Mesenchymal stem cell (in vitro differentiated cells and primary cell): ENCODE measurements at regions not wholly inside any gene's neighbourhood (a gene's known extent, or its start where the extent isn't known, plus 50 kb on each side); places are given as distances from the start of the nearest gene placed in this dataset.
A peak's percentile ranks its signal among the peaks of the same experiment; 100 is the strongest.

Experiments
- DNase-seq: peaks from one replicate; pipeline ENCODE4 v3.0.0-alpha.2; 2013
- H2AFZ ChIP-seq: one replicate; pipeline ENCODE4 v1.6.1; 2013; ENCODE audit warnings: low read depth, mild to moderate bottlenecking, control low read depth, inconsistent platforms, low read length, moderate library complexity
- H2AK5ac ChIP-seq: 2 replicates; pipeline ENCODE4 v1.6.1; 2013; ENCODE audit warnings: low read length, moderate library complexity, mild to moderate bottlenecking, inconsistent platforms; ENCODE audit not compliant: severe bottlenecking
- H2BK120ac ChIP-seq: one replicate; pipeline ENCODE4 v1.6.1; 2013; ENCODE audit warnings: low read depth, mild to moderate bottlenecking, inconsistent platforms, low read length, moderate library complexity
- H2BK12ac ChIP-seq, 2 experiments: one replicate each; pipeline ENCODE4 v1.6.1; 2013; ENCODE audit warnings: inconsistent platforms in 2 of 2, low read length in 2 of 2, mild to moderate bottlenecking in 2 of 2, moderate library complexity in 2 of 2, control low read depth in 1 of 2
- H2BK15ac ChIP-seq: one replicate; pipeline ENCODE4 v1.6.1; 2013; ENCODE audit warnings: mild to moderate bottlenecking, low read depth, inconsistent platforms; ENCODE audit not compliant: poor library complexity, severe bottlenecking
- H2BK5ac ChIP-seq: 2 replicates; pipeline ENCODE4 v1.6.1; 2013; ENCODE audit warnings: low read depth, mild to moderate bottlenecking, low read length, control low read depth, inconsistent platforms; ENCODE audit not compliant: poor library complexity, severe bottlenecking
- H3K14ac ChIP-seq, 2 experiments: one replicate each; pipeline ENCODE4 v1.6.1; 2013; ENCODE audit warnings: inconsistent platforms in 2 of 2, low read length in 2 of 2, control low read depth in 1 of 2, mild to moderate bottlenecking in 1 of 2, moderate library complexity in 1 of 2
- H3K18ac ChIP-seq, 2 experiments: one replicate each; pipeline ENCODE4 v1.6.1; 2013; ENCODE audit warnings: inconsistent platforms in 2 of 2, low read length in 2 of 2, control low read depth in 1 of 2, low read depth in 1 of 2, mild to moderate bottlenecking in 1 of 2
- H3K23ac ChIP-seq, 2 experiments: one replicate each; pipeline ENCODE4 v1.6.1; 2013; ENCODE audit warnings: inconsistent platforms in 2 of 2, low read length in 2 of 2, mild to moderate bottlenecking in 2 of 2, moderate library complexity in 2 of 2, control low read depth in 1 of 2
- H3K27ac ChIP-seq: 2 replicates; pipeline ENCODE4 v1.5.1; 2013; ENCODE audit warnings: mild to moderate bottlenecking, moderate library complexity, low read length, control low read depth, inconsistent platforms; ENCODE audit not compliant: poor library complexity, severe bottlenecking
- H3K27me3 ChIP-seq, 2 experiments: 2 replicates each; pipeline versions ENCODE4 v1.6.1 to v1.7.0; 2013; ENCODE audit warnings: low read length in 2 of 2, mild to moderate bottlenecking in 2 of 2, moderate library complexity in 2 of 2, control low read depth in 1 of 2, inconsistent platforms in 1 of 2; ENCODE audit not compliant: control insufficient read depth in 1 of 2, insufficient read depth in 1 of 2
- H3K36me3 ChIP-seq, 2 experiments: 2 replicates each; pipeline versions ENCODE4 v1.6.1 to v1.7.0; 2013; ENCODE audit warnings: low read length in 2 of 2, control low read depth in 1 of 2, inconsistent platforms in 1 of 2, low read depth in 1 of 2, mild to moderate bottlenecking in 1 of 2; ENCODE audit not compliant: insufficient read depth in 2 of 2, control insufficient read depth in 1 of 2
- H3K4ac ChIP-seq, 2 experiments: one replicate each; pipeline ENCODE4 v1.6.1; 2013; ENCODE audit warnings: inconsistent platforms in 2 of 2, low read length in 2 of 2, mild to moderate bottlenecking in 2 of 2, moderate library complexity in 2 of 2, control low read depth in 1 of 2, low read depth in 1 of 2
- H3K4me1 ChIP-seq: 2 replicates; pipeline ENCODE4 v1.6.1; 2013; ENCODE audit warnings: low read depth, low read length, control low read depth; ENCODE audit not compliant: control insufficient read depth, insufficient read depth
- H3K4me2 ChIP-seq: 2 replicates; pipeline ENCODE4 v1.6.1; 2013; ENCODE audit warnings: low read length, mild to moderate bottlenecking, inconsistent platforms; ENCODE audit not compliant: poor library complexity, severe bottlenecking
- H3K4me3 ChIP-seq, 2 experiments: 2 replicates each; pipeline versions ENCODE4 v1.5.1 to v1.7.0; 2013; ENCODE audit warnings: low read length in 2 of 2, mild to moderate bottlenecking in 2 of 2, control low read depth in 1 of 2, low read depth in 1 of 2; ENCODE audit not compliant: insufficient read depth in 1 of 2
- H3K79me1 ChIP-seq: replicated peaks from 2 replicates; pipeline ENCODE4 v1.6.1; 2013; ENCODE audit warnings: mild to moderate bottlenecking, control low read depth, low read length, inconsistent platforms; ENCODE audit not compliant: poor library complexity, severe bottlenecking
- H3K9ac ChIP-seq: 2 replicates; pipeline ENCODE4 v1.7.0; 2013; ENCODE audit warnings: mild to moderate bottlenecking, low read length, moderate library complexity
- H3K9me3 ChIP-seq: 2 replicates; pipeline ENCODE4 v1.7.0; 2013; ENCODE audit warnings: mild to moderate bottlenecking, low read length; ENCODE audit not compliant: control insufficient read depth
- H4K8ac ChIP-seq: one replicate; pipeline ENCODE4 v1.6.1; 2013; ENCODE audit warnings: inconsistent platforms, mild to moderate bottlenecking, low read length, moderate library complexity
- H4K91ac ChIP-seq: one replicate; pipeline ENCODE4 v1.6.1; 2013; ENCODE audit warnings: mild to moderate bottlenecking, low read length, inconsistent platforms
- WGBS: methylation state at CpG from one replicate; pipeline ENCODE4 v1.1.7; 2013; ENCODE audit warnings: mixed read lengths; 5-methylcytosine and 5-hydroxymethylcytosine counted together

- Histone ChIP-seq H3K4ac (no peak overlapping the region), H2AFZ (peak overlapping the region; percentile 14), H3K79me1 (no peaks in the 10 kb centered on the region), H4K91ac (no peak overlapping the region), H4K8ac (no peak overlapping the region), H2BK5ac (no peak overlapping the region), H3K9ac (no peak overlapping the region), H2AK5ac (no peak overlapping the region), H3K27ac (no peak overlapping the region), H3K4me2 (no peak overlapping the region), H3K18ac (no peak overlapping the region), H3K4me1 (peaks cover 15% of the 10 kb centered on the region), H3K4me3 (no peak overlapping the region), H2BK15ac (no peak overlapping the region), H3K27me3 (peaks cover 87 to 92% of the 10 kb centered on the region in 2 experiments), H3K9me3 (no peaks in the 10 kb centered on the region), H3K14ac (no peak overlapping the region), H2BK120ac (no peak overlapping the region), H2BK12ac (no peak overlapping the region), H3K23ac (no peak overlapping the region), H3K36me3 (no peaks in the 10 kb centered on the region)
- DNase-seq, result no peak
- WGBS, result 56% methylated on average over 7 of the region's 7 CpGs
These were observed 68.9 kb upstream of the LEP start for GRCh38 chr7:128172151-128172550.

DNA sequence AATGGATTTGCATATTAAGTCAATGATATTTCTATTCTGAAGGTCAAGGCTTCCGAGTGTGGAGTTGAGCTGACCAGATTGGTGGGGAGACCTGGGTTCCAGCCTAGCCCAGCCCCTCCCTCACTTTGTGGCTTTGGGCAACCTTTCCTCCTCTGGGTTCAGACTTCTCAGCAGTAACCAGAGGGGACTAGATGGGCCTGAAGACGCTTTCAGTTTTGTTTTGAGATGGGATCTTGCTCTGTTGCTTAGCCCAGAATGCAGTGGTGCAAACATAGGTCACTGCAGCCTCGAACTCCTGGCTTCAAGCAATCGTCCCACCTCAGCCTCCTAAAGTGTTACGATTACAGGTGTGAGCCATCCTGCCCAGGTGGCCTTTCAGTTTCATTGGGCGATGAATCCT is 68.1 kb upstream of the LEP start:
- no peaks in the 10 kb centered on the region for H3K9me3 ChIP-seq
- no peak overlapping the region for H3K14ac ChIP-seq
- no peak overlapping the region for H3K9ac ChIP-seq
- H2BK15ac ChIP-seq, result no peak overlapping the region
- no peak overlapping the region for H4K8ac ChIP-seq
- H2AK5ac ChIP-seq, result no peak overlapping the region
- no peak overlapping the region for H4K91ac ChIP-seq
- H2BK12ac ChIP-seq, result no peak overlapping the region
- H3K4me2 ChIP-seq, result no peak overlapping the region
- H3K4me1 ChIP-seq, result peaks cover 7% of the 10 kb centered on the region
- no peak overlapping the region for H3K4me3 ChIP-seq
- H3K27ac ChIP-seq, result no peak overlapping the region
- no peak overlapping the region for H2AFZ ChIP-seq
- WGBS, result 83% methylated on average over 6 of the region's 6 CpGs
- no peak overlapping the region for H3K4ac ChIP-seq
- H3K27me3 ChIP-seq, result peaks cover 86 to 92% of the 10 kb centered on the region in 2 experiments
- no peaks in the 10 kb centered on the region for H3K79me1 ChIP-seq
- H2BK5ac ChIP-seq, result no peak overlapping the region
- H2BK120ac ChIP-seq, result no peak overlapping the region
- no peak overlapping the region for H3K23ac ChIP-seq
- no peak overlapping the region for H3K18ac ChIP-seq
- H3K36me3 ChIP-seq, result no peaks in the 10 kb centered on the region
- DNase-seq, result no peak

- Histone ChIP-seq H3K9ac (no peak overlapping the region), H3K27ac (no peak overlapping the region)
These were observed 66.7 kb upstream of the LEP start for GRCh38 chr7:128174386-128174785.

DNA sequence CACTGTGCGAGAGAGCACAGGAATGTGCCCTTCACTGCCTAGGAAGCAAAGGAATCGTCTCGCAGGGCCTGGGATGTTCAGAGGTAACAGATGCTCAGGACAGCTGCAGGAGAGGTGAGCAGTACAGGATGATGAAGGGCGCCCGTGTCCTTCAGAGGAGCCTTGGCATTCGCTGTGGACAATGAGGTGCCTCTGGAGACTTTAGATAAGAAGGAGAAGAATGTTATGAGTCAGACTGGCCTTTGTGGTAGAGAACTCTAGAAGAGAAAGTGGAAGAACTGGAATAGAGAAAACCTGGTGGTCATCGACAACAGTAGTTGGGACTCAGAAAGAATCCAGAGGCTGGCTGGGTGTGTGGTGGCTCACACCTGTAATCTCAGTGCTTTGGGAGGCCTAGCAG is 64.4 kb upstream of the LEP start:
- H2AK5ac ChIP-seq, result no peak overlapping the region
- no peak overlapping the region for H4K8ac ChIP-seq
- no peak overlapping the region for H3K4ac ChIP-seq
- no peak overlapping the region for H3K4me3 ChIP-seq
- H2AFZ ChIP-seq, result no peak overlapping the region
- H2BK12ac ChIP-seq, result no peak overlapping the region
- H3K36me3 ChIP-seq, result no peaks in the 10 kb centered on the region
- no peak overlapping the region for H3K23ac ChIP-seq
- H3K18ac ChIP-seq, result no peak overlapping the region
- no peak overlapping the region for H2BK5ac ChIP-seq
- 84% methylated on average over 7 of the region's 7 CpGs for WGBS
- H3K9me3 ChIP-seq, result no peaks in the 10 kb centered on the region
- H3K14ac ChIP-seq, result no peak overlapping the region
- no peak overlapping the region for H3K4me2 ChIP-seq
- H2BK120ac ChIP-seq, result no peak overlapping the region
- no peak for DNase-seq
- H3K27ac ChIP-seq, result no peak overlapping the region
- H3K4me1 ChIP-seq, result no peaks in the 10 kb centered on the region
- H3K9ac ChIP-seq, result no peak overlapping the region
- no peak overlapping the region for H4K91ac ChIP-seq
- H3K79me1 ChIP-seq, result no peaks in the 10 kb centered on the region
- no peak overlapping the region for H2BK15ac ChIP-seq
- H3K27me3 ChIP-seq, result peaks cover 81 to 92% of the 10 kb centered on the region in 2 experiments

More at GRCh38 chr7:128174386-128174785, 66.7 kb upstream of the LEP start:
- no peak overlapping the region for H2BK15ac ChIP-seq
- 87% methylated on average over 11 of the region's 11 CpGs for WGBS
- no peak overlapping the region for H3K4me3 ChIP-seq
- H2AK5ac ChIP-seq, result no peak overlapping the region
- H4K8ac ChIP-seq, result no peak overlapping the region
- no peak overlapping the region for H2BK12ac ChIP-seq
- H3K14ac ChIP-seq, result no peak overlapping the region
- H3K79me1 ChIP-seq, result no peaks in the 10 kb centered on the region
- no peak overlapping the region for H3K18ac ChIP-seq
- no peak overlapping the region for H2BK120ac ChIP-seq
- no peak overlapping the region for H3K23ac ChIP-seq
- no peaks in the 10 kb centered on the region for H3K36me3 ChIP-seq
- H3K9me3 ChIP-seq, result no peaks in the 10 kb centered on the region
- H3K4me2 ChIP-seq, result no peak overlapping the region
- H3K27me3 ChIP-seq, result peaks cover 86 to 92% of the 10 kb centered on the region in 2 experiments
- no peak overlapping the region for H4K91ac ChIP-seq
- no peaks in the 10 kb centered on the region for H3K4me1 ChIP-seq
- H2AFZ ChIP-seq, result no peak overlapping the region
- no peak for DNase-seq
- no peak overlapping the region for H2BK5ac ChIP-seq
- H3K4ac ChIP-seq, result no peak overlapping the region
